ACHN (cell line): ENCODE measurements at regions not wholly inside any gene's neighbourhood (a gene's known extent, or its start where the extent isn't known, plus 50 kb on each side); places are given as distances from the start of the nearest gene placed in this dataset.

Experiments
- DNase-seq: peaks from one replicate; pipeline ENCODE4 v3.0.0-alpha.2; 2015
- in situ Hi-C: cut with HindIII; loops from 2 replicates; pipeline ENCODE4 v1.10.0; 2017; ENCODE audit warnings: low sequenced_read_pairs, low pct_ligation_motif_present, low pct_unique_long_range_greater_than_20kb

- in situ Hi-C loops: no loop called here
Observed at GRCh38 chr2:88303865-88304264, 133.7 kb downstream of the THNSL2 start.

GRCh38 chr2:88296247-88296646 is 126.1 kb downstream of the THNSL2 start:
- no peak for DNase-seq
- in situ Hi-C loops: no loop called here

More at GRCh38 chr2:88303865-88304264, 133.7 kb downstream of the THNSL2 start:
- DNase-seq: no peak

GRCh38 chr2:88283886-88284592 is 113.9 kb downstream of the THNSL2 start:
- in situ Hi-C loops: no loop called here
- DNase-seq: no peak

DNA sequence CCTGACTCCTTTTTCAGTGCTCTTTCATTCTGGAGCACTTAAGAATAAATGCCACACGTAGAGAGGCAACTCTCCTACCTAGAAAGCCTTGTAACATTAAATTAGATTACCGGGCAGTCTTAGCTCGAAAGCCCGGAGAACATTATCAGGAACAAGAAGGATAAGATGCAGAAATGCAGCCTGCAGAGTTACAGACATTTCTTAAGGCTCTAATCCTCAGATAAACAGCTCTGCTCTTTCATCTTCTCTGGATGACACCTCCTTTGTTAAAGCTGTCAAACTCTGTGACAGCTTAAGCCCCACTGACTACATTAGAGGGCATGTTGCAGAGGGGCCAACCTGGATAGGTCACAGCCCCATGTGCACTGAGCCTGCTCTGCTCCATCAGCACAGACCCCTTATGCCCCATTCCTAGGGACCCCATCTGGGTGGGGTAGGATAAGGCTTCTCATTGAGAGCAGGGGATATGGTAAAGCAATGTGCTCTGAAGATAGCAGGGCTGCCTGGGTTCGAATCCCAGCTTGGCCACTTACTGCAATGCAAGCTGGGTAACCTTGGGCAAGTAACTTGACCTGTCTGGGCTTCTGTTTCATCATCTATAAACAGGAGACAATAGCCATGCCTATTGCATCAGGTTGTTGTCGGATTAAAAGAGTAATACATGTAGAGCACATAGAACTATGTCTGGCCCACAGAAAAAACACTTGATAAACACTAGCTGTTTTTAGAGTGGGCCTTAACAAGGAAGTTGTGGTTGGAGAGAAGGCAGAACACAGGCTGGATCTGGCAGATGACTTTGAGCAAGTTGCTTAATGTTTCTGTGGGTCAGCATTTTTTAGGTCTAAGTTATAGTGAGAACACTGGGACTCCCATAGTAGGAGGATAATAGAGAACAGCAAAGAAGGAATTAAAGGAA is 111.4 kb downstream of the THNSL2 start:
- no peak for DNase-seq
- in situ Hi-C loops: no loop called here

GRCh38 chr2:88269836-88270235 is 99.7 kb downstream of the THNSL2 start:
- in situ Hi-C loops: no loop called here
- DNase-seq: no peak

GRCh38 chr2:88265352-88266303 is 95.5 kb downstream of the THNSL2 start:
- DNase-seq: peak; percentile 29
- in situ Hi-C loops: no loop called here

DNA sequence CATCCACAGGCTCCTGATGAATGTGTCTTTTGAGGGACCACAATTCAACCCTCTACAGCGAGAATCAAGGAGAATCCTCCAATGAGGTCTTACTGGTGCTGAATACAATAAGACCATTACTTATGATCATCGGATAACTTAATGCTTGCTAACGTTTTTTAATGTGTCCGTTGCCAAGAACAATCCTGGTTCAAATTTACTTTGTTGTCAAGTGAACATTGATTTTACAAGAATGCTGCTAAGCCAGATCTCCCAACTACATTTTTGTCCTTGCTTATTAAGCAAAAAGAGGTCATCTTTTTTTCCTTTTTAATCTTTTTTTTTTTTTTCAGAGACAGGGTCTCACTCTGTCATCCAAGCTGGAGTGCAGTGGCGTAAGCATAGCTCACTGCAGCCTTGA is 93.7 kb downstream of the THNSL2 start:
- in situ Hi-C loops: no loop called here
- DNase-seq: no peak

DNA sequence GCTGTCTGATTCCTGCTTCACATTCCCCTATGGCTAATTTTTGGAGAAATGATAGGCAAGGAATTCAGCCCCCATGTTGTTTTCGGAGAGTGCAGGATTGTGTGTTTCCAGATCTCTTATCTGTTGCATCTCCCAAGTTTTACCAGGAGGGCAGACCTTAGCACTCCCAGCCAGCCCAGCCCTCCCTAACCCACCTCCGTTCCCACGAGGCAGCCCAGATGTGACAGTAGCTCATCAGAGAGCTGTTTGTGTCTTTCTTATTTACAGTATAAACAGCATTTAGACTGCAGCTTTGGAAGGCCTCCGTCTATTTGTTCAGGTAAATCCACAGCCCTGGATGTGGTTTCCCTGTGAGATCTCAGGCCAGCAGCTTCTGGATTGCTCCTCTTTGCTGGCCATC is 91.6 kb downstream of the THNSL2 start:
- DNase-seq: no peak
- in situ Hi-C loops: no loop called here

GRCh38 chr2:88258208-88258607 is 88.1 kb downstream of the THNSL2 start:
- no peak for DNase-seq

DNA sequence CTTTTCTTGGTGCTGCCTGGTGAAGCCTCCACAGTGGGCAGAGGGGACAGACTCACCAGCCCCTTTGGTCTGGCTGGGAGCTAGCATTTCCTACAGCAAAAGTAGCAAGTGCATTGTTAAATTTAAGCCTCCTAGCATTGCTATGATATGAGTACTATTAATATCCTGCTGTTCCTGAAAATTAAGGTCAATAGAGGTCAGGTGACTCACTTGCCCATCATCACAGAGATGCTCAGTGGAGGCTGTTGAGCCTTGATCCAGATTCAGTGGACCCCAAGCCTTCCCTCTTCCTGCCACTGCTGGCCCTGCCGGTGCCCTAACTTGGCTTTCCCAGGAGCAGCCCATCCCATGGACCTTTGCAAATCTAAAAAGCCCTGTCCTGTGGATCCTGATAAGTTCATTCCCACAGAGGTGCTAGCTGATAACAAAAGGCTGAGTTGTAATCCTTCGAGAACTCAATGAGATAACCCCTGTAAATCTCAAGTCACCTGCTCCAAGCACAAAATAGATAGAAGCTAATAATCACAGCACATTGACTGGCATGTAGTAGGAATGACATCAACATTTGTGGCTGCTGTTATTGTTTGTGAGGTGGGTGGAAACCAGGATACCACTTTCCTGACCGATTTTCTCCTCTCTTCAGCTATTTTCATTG is 84.4 kb downstream of the THNSL2 start:
- in situ Hi-C loops: no loop called here
- no peak for DNase-seq

More at GRCh38 chr2:88258208-88258607, 88.1 kb downstream of the THNSL2 start:
- in situ Hi-C loops: no loop called here

- DNase-seq: no peak
Observed at GRCh38 chr2:88253997-88254396, 83.9 kb downstream of the THNSL2 start.

DNA sequence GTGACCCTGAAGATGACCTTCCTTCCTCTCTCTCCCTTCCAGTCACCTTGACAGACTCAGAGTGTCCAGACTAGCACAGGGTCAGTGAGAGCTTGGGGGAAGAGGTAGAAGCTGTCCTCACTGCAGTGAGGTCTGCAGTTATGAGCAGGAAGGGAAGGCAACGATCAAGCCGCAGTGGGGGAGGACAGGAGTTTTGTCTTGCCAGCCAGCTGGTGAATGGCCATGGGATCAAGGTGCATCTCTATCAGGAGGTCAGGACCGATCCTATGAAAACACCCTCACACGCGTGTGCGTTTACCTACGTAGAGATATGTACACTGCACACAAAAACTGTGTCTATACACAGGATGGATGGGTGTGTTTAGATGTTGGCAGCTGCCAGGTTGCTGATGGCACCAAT is 83.2 kb downstream of the THNSL2 start:
- in situ Hi-C loops: no loop called here
- no peak for DNase-seq

More at GRCh38 chr2:88253997-88254396, 83.9 kb downstream of the THNSL2 start:
- in situ Hi-C loops: no loop called here

GRCh38 chr2:88252646-88253045 is 82.5 kb downstream of the THNSL2 start:
- in situ Hi-C loops: no loop called here
- DNase-seq: no peak

GRCh38 chr2:88252111-88252510 is 82.0 kb downstream of the THNSL2 start:
- DNase-seq: no peak
- in situ Hi-C loops: no loop called here

DNA sequence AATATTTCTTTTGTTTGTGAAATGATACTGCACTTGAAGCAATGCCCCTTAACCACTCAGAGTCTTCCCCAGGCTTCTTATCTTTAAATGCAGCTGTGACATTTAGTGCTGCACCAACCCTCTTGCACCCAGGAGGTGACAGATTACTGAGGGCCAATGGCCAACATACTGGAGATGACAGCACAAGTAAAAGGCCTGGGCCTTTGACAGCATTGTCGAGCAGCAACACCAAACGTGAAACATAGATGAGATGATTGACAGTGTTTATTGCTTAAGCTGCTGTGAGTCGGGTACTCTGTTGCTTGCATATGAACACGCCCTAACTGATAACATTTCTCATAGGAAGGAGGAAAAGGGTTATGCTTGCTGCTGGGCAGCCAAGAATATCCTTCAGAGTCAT is 80.3 kb downstream of the THNSL2 start:
- in situ Hi-C loops: no loop called here
- no peak for DNase-seq

DNA sequence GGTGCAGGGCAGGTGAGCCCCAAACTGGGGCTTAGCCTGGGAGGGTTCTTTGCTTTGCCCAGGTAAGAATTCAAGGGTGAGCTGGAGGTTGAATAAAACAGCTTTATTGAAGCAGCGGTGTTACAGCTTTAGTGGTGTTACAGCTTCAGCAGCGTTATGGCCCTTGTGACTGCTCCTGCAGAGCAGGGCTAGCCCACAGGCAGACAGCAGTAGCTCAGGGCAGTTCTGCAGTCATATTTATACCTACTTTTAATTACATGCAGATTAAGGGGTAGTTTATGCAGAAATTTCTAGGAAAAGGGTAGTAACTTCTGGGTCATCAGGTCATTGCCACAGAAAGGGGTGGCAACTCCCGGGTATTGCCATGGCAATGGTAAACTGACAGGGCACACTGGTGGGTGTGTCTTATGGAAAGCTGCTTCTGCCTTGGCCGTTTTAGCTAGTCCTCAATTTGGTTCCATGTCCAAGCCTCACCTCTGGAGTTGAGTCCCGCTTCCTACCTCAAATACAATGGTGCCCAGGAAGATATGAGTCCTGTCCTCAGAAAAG is 78.2 kb downstream of the THNSL2 start:
- in situ Hi-C loops: no loop called here
- no peak for DNase-seq

DNA sequence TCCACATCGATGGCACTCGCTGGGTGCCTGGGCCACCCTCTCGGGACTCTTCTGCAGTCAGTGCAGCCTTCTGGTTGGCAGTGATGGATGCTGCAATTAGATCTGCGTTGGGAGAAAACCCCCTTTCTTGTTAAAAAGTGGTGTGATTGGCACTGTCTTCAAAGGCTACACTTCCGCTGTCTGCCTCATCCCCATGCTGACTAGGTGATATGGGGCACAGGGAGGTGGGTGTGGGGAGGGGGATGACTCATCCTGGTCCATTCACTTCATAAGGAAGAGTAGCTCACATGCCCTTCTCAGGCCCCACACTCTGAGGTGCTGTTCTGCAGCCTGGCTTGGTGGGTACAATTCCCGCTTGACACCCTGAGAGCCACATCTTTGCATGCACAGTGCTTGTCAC is 77.4 kb downstream of the THNSL2 start:
- DNase-seq: no peak
- in situ Hi-C loops: no loop called here

DNA sequence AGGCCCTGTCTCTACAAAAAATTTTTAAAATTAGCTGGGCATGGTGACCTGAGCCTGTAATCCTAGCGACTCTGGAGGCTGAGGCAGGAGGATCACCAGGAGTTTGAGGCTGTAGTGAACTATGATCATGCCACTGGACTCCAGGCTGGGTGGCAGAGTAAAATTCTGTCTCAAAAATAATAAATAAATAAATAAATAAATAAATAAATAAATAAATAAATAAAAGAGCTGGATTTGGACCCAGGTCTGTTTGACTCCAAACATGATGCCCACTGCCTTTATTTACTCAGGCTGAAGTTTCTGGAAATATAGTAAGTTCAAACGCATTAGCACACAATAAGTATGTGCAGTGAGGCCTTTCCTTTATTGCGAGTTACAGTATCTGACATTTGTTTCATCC is 75.0 kb downstream of the THNSL2 start:
- in situ Hi-C loops: no loop called here
- DNase-seq: no peak
